Choroid plexus epithelial cell (primary cell): ENCODE measurements at regions not wholly inside any gene's neighbourhood (a gene's known extent, or its start where the extent isn't known, plus 50 kb on each side); places are given as distances from the start of the nearest gene placed in this dataset.

Experiments used
- DNase-seq: peaks from one replicate; pipeline ENCODE4 v3.0.0-alpha.2; 2010; ENCODE audit warnings: low read depth
- H3K4me3 ChIP-seq: 2 replicates; pipeline ENCODE4 v1.5.1; 2011; ENCODE audit warnings: low read depth, mild to moderate bottlenecking, control low read depth, low read length, moderate library complexity
- TF ChIP-seq, protein P1 (sequence below): conservative IDR thresholded peaks from 2 replicates; pipeline ENCODE4 v1.5.1; 2011; ENCODE audit warnings: low read depth, mild to moderate bottlenecking, control low read depth, inconsistent platforms, low read length, moderate library complexity

GRCh38 chr7:20561466-20561865, 54.0 kb upstream of the ABCB5 start:
- H3K4me3 ChIP-seq = no peak overlapping the region
- TF ChIP-seq, protein P1, sequence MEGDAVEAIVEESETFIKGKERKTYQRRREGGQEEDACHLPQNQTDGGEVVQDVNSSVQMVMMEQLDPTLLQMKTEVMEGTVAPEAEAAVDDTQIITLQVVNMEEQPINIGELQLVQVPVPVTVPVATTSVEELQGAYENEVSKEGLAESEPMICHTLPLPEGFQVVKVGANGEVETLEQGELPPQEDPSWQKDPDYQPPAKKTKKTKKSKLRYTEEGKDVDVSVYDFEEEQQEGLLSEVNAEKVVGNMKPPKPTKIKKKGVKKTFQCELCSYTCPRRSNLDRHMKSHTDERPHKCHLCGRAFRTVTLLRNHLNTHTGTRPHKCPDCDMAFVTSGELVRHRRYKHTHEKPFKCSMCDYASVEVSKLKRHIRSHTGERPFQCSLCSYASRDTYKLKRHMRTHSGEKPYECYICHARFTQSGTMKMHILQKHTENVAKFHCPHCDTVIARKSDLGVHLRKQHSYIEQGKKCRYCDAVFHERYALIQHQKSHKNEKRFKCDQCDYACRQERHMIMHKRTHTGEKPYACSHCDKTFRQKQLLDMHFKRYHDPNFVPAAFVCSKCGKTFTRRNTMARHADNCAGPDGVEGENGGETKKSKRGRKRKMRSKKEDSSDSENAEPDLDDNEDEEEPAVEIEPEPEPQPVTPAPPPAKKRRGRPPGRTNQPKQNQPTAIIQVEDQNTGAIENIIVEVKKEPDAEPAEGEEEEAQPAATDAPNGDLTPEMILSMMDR = no peak
- DNase-seq = no peak

DNA sequence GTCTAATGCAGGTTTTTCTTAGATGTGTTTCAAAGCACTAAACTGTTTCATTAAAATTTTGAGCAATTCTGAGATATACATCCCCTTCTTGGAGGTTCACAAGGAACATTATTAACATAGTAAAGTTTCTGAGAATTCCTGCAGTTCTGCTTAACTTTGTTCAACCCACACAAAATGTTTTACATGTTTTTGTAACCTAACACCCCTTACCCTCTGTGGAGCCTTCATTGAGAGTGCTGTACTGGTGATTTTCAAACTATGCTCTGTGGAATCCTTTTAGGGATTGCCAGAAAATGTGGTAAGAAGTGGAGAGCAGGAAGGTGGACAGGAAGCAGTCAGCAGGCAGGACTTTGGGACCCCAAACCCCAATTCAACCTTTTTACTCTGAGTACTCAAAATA, 53.6 kb upstream of the ABCB5 start:
- no peak overlapping the region for H3K4me3 ChIP-seq
- TF ChIP-seq, protein P1 = no peak
- DNase-seq = peak; percentile 13

- no peak overlapping the region for H3K4me3 ChIP-seq
- no peak for DNase-seq
- TF ChIP-seq, protein P1 = no peak
These were observed 53.0 kb upstream of the ABCB5 start for GRCh38 chr7:20562461-20562860.
